Uterus (tissue), 2 donors: ENCODE measurements at regions not wholly inside any gene's neighbourhood (a gene's known extent, or its start where the extent isn't known, plus 50 kb on each side); places are given as distances from the start of the nearest gene placed in this dataset.

ENCODE experiments used
- CTCF ChIP-seq, 4 experiments: fragments of 200-600 bp in 2 of 4; fragments of 450-650 bp in 2 of 4; sonication (generic) in 2 of 4; IDR thresholded peaks; one replicate each; pipeline ENCODE4 v1.5.1; 2016 to 2019; ENCODE audit warnings: antibody characterized with exemption in 4 of 4, mild to moderate bottlenecking in 2 of 4, moderate library complexity in 1 of 4
- POLR2A ChIP-seq, 2 donors: fragments of 450-650 bp; IDR thresholded peaks; one replicate each; pipeline ENCODE4 v1.6.1; 2016; ENCODE audit warnings: antibody characterized with exemption in 2 of 2, mild to moderate bottlenecking in 1 of 2, moderate library complexity in 1 of 2

- TF ChIP-seq POLR2A (IDR thresholded peaks at IDR 0.05) (no peak), CTCF (IDR thresholded peaks at IDR 0.05) (no peak)
Observed at GRCh38 chr3:124063197-124063909, 71.4 kb upstream of the ROPN1 start.
